GM12878 (cell line): ENCODE measurements at regions not wholly inside any gene's neighbourhood (a gene's known extent, or its start where the extent isn't known, plus 50 kb on each side); places are given as distances from the start of the nearest gene placed in this dataset.

Experiments used
- ATAC-seq: fragments of 200-7000 bp; cut with Tn5 transposase; 3 replicates; pipeline ENCODE4 v1.9.1; 2020; ENCODE audit warnings: mild to moderate bottlenecking, moderate library complexity
- BruUV-seq: library from RNA; stranded (reverse); fragments of 400-500 nt; replicated peaks from 2 replicates; lab custom pipeline; 2021; lab: Mats Ljungman, UMichigan
- CTCF ChIA-PET: fragments of 300-600 bp; sonication (Branson Sonifier 250); formaldehyde crosslinking; extraction: SDS; loops from one replicate; lab custom pipeline; 2021; ENCODE audit warnings: inconsistent platforms; lab: Yijun Ruan, JAX
- POLR2A ChIA-PET: fragments of 350-600 bp; formaldehyde crosslinking; extraction: SDS; loops from one replicate; lab custom pipeline; 2021; ENCODE audit warnings: inconsistent platforms; lab: Charles Lee
- RAD21 ChIA-PET: fragments of 300-600 bp; sonication (Branson Sonifier 250); formaldehyde crosslinking; loops from one replicate; lab custom pipeline; 2023; ENCODE audit warnings: antibody characterized with exemption; ENCODE audit not compliant: unreplicated experiment; lab: Charles Lee
- SMC1A ChIA-PET: fragments of 300-600 bp; sonication (Branson Sonifier 250); formaldehyde crosslinking; loops from one replicate; lab custom pipeline; 2023; ENCODE audit not compliant: unreplicated experiment, uncharacterized antibody; lab: Charles Lee
- DNase-seq: peaks from one replicate; pipeline ENCODE4 v3.0.0-alpha.2; 2011; ENCODE audit warnings: low read depth, low spot score
- FAIRE-seq: peaks from 3 replicates; lab custom pipeline; 2011; peaks lifted over from hg19 to GRCh38; lab: Jason Lieb, UNC
- H2AFZ ChIP-seq: 2 replicates; pipeline ENCODE4 v1.6.0; 2011; ENCODE audit warnings: low read depth, low read length, control low read depth; ENCODE audit not compliant: control insufficient read depth
- H3K27ac ChIP-seq: 2 replicates; pipeline ENCODE4 v1.5.1; 2011; ENCODE audit warnings: control low read depth; ENCODE audit not compliant: control insufficient read depth, insufficient read depth
- H3K27me3 ChIP-seq, 2 experiments: replicated peaks in 1 of 2; 2 replicates each; pipeline versions ENCODE4 v1.6.0 to v1.6.1; 2011; ENCODE audit warnings: low read length in 1 of 2; ENCODE audit not compliant: control insufficient read depth in 2 of 2, insufficient read depth in 2 of 2
- H3K36me3 ChIP-seq, 2 experiments: 2 replicates each; pipeline ENCODE4 v1.5.1; 2011; ENCODE audit warnings: low read length in 1 of 2; ENCODE audit not compliant: control insufficient read depth in 2 of 2, insufficient read depth in 2 of 2
- H3K4me1 ChIP-seq: 2 replicates; pipeline ENCODE4 v1.6.1; 2011; ENCODE audit warnings: mild to moderate bottlenecking, low read length, moderate library complexity, mixed read lengths; ENCODE audit not compliant: control insufficient read depth, insufficient read depth
- H3K4me2 ChIP-seq: 2 replicates; pipeline ENCODE4 v1.6.0; 2011; ENCODE audit warnings: control low read depth; ENCODE audit not compliant: control insufficient read depth, insufficient read depth
- H3K4me3 ChIP-seq: fragments of 200-600 bp; sonication (generic); 2 replicates; pipeline ENCODE4 v1.5.1; 2016
- H3K79me2 ChIP-seq: 2 replicates; pipeline ENCODE4 v1.6.0; 2011; ENCODE audit warnings: low read length; ENCODE audit not compliant: control insufficient read depth, insufficient read depth
- H3K9ac ChIP-seq: 2 replicates; pipeline ENCODE4 v1.8.0; 2011; ENCODE audit warnings: low read length, control low read depth, mixed read lengths; ENCODE audit not compliant: control insufficient read depth, insufficient read depth
- H3K9me3 ChIP-seq: replicated peaks from 3 replicates; pipeline ENCODE4 v1.5.1; 2011; ENCODE audit warnings: mild to moderate bottlenecking, low read length; ENCODE audit not compliant: control insufficient read depth, insufficient read depth
- H4K20me1 ChIP-seq: 2 replicates; pipeline ENCODE4 v1.6.0; 2011; ENCODE audit not compliant: control insufficient read depth, insufficient read depth
- JUNB ChIP-seq: IDR thresholded peaks from 2 replicates; pipeline ENCODE4 v1.6.1; 2016; ENCODE audit warnings: antibody characterized with exemption, mild to moderate bottlenecking
- PBX3 ChIP-seq: IDR thresholded peaks from 2 replicates; pipeline ENCODE4 v1.6.1; 2011; ENCODE audit warnings: mild to moderate bottlenecking, low read depth, low read length, moderate library complexity; ENCODE audit not compliant: insufficient replicate concordance
- PKNOX1 ChIP-seq: fragments of 450-650 bp; IDR thresholded peaks from 2 replicates; pipeline ENCODE4 v1.6.1; 2016; ENCODE audit warnings: mild to moderate bottlenecking
- RELB ChIP-seq: fragments of 450-650 bp; IDR thresholded peaks from 2 replicates; pipeline ENCODE4 v1.6.1; 2017; ENCODE audit warnings: low read depth, mild to moderate bottlenecking, moderate library complexity
- WGBS: methylation state at CpG from one replicate; pipeline ENCODE4 v1.1.6; 2016; ENCODE audit warnings: low lambda C conversion rate; ENCODE audit not compliant: insufficient replicate concordance, insufficient coverage; ENCODE audit errors: missing lambda C conversion rate; 5-methylcytosine and 5-hydroxymethylcytosine counted together
- in situ Hi-C: fragments of 300-500 bp; cut with MboI; formaldehyde crosslinking; loops from 9 replicates; pipeline ENCODE4 v1.14.3; 2018; ENCODE audit warnings: mixed read lengths
- intact Hi-C: fragments of 100-400 bp; cut with micrococcal nuclease; formaldehyde crosslinking; loops from one replicate; pipeline ENCODE4 v1.14.2; 2022; ENCODE audit not compliant: unreplicated experiment

- no peak overlapping the region for H3K4me3 ChIP-seq
- FAIRE-seq (no peak), DNase-seq (no peak), ATAC-seq (no peak)
- in situ Hi-C loops = no loop called here
- RAD21 ChIA-PET = no interaction called here
- POLR2A ChIA-PET = no interaction called here
- no peak overlapping the region for H2AFZ ChIP-seq
- BruUV-seq = no TSS peak
- no peak overlapping the region for H3K4me2 ChIP-seq
- no peaks in the 10 kb centered on the region for H3K9me3 ChIP-seq
- H4K20me1 ChIP-seq = no peaks in the 10 kb centered on the region
- WGBS = 14% methylated on average over 4 of the region's 4 CpGs
- no peaks in the 10 kb centered on the region for H3K79me2 ChIP-seq
- H3K27ac ChIP-seq = no peak overlapping the region
- no peak overlapping the region for H3K9ac ChIP-seq
- H3K36me3 ChIP-seq = no peaks in the 10 kb centered on the region
- H3K27me3 ChIP-seq = no peaks in the 10 kb centered on the region
- no peaks in the 10 kb centered on the region for H3K4me1 ChIP-seq
- intact Hi-C loops = no loop called here
- SMC1A ChIA-PET = interaction anchor here (1.4 to 1.7 kb wide), 2 partner anchors 14 to 189 kb away, joined by 3 to 4 read pairs; no protein-coding TSS in a partner anchor
- no peak for TF ChIP-seq RELB
- TF ChIP-seq, all 136 proteins: peak for 0
- CTCF ChIA-PET = no interaction called here
Measured at GRCh38 chr7:88431882-88432281, 125.2 kb upstream of the STEAP4 start.

GRCh38 chr7:88429382-88429781, 122.7 kb upstream of the STEAP4 start:
- FAIRE-seq (no peak), ATAC-seq (peak; percentile 38; the same call in 2 of the 3 replicates), DNase-seq (no peak)
- no peak overlapping the region for H2AFZ ChIP-seq
- in situ Hi-C loops = no loop called here
- SMC1A ChIA-PET = interaction anchor here (1.2 kb wide), 1 partner anchor 66 kb away, joined by 3 read pairs; no protein-coding TSS in a partner anchor
- no peaks in the 10 kb centered on the region for H3K27me3 ChIP-seq
- intact Hi-C loops = no loop called here
- no peak overlapping the region for H3K4me2 ChIP-seq
- CTCF ChIA-PET = no interaction called here
- no peaks in the 10 kb centered on the region for H4K20me1 ChIP-seq
- H3K4me1 ChIP-seq = no peaks in the 10 kb centered on the region
- WGBS = 0% methylated on average over 2 of the region's 2 CpGs
- RAD21 ChIA-PET = no interaction called here
- H3K9ac ChIP-seq = no peak overlapping the region
- H3K9me3 ChIP-seq = no peaks in the 10 kb centered on the region
- H3K36me3 ChIP-seq = no peaks in the 10 kb centered on the region
- no peak overlapping the region for H3K27ac ChIP-seq
- TF ChIP-seq JUNB (0 out of 2 replicates have a peak, but pooled peaks have one; percentile 36), PBX3 (no peak), PKNOX1 (0 out of 2 replicates have a peak, but pooled peaks have one; percentile 24)
- BruUV-seq = no TSS peak
- no peak overlapping the region for H3K4me3 ChIP-seq
- POLR2A ChIA-PET = no interaction called here
- H3K79me2 ChIP-seq = no peaks in the 10 kb centered on the region
